Muscle of back (tissue), 3 donors: ENCODE measurements at regions not wholly inside any gene's neighbourhood (a gene's known extent, or its start where the extent isn't known, plus 50 kb on each side); places are given as distances from the start of the nearest gene placed in this dataset.

Source experiments
- DNase-seq, 3 donors: peaks; one replicate each; pipeline versions ENCODE4 v3.0.0 to v3.0.0-alpha.2; 2013

GRCh38 chrX:99717716-99718115 lies 692.4 kb downstream of the PCDH19 start:
- DNase-seq, result no peak

- DNase-seq, result peak; percentile 3 to 37 (median 14)
Measured at GRCh38 chrX:99705701-99706100, 704.4 kb downstream of the PCDH19 start.

GRCh38 chrX:99703473-99703872 lies 706.6 kb downstream of the PCDH19 start:
- peak in 2 of 3 donors; percentile 3 to 4 for DNase-seq

GRCh38 chrX:99698451-99698850 lies 711.6 kb downstream of the PCDH19 start:
- DNase-seq, result no peak

- DNase-seq, result peak in 2 of 3 donors; percentile 14 to 27
Measured at GRCh38 chrX:99663136-99663535, 746.9 kb downstream of the PCDH19 start.

GRCh38 chrX:99654188-99654587 lies 755.9 kb downstream of the PCDH19 start:
- no peak for DNase-seq

GRCh38 chrX:99653352-99653751 lies 756.7 kb downstream of the PCDH19 start:
- DNase-seq, result no peak

GRCh38 chrX:99613041-99613440 lies 797.0 kb downstream of the PCDH19 start:
- no peak for DNase-seq

GRCh38 chrX:99603091-99603814 lies 806.8 kb downstream of the PCDH19 start:
- DNase-seq, result no peak

- DNase-seq, result no peak
Measured at GRCh38 chrX:99602107-99602506, 808.0 kb downstream of the PCDH19 start.

- peak in 2 of 3 donors; percentile 7 to 50 for DNase-seq
Measured at GRCh38 chrX:99588936-99589335, 821.1 kb downstream of the PCDH19 start.

- no peak for DNase-seq
Measured at GRCh38 chrX:99572711-99573110, 837.4 kb downstream of the PCDH19 start.

- no peak for DNase-seq
Measured at GRCh38 chrX:99549381-99549780, 860.7 kb downstream of the PCDH19 start.

- no peak for DNase-seq
Measured at GRCh38 chrX:99522450-99522849, 887.6 kb downstream of the PCDH19 start.

GRCh38 chrX:99507768-99508167 lies 902.3 kb downstream of the PCDH19 start:
- no peak for DNase-seq

GRCh38 chrX:99495453-99495852 lies 914.6 kb downstream of the PCDH19 start:
- DNase-seq, result no peak

- no peak for DNase-seq
Measured at GRCh38 chrX:99494668-99495067, 915.4 kb downstream of the PCDH19 start.

GRCh38 chrX:99480728-99481127 lies 929.3 kb downstream of the PCDH19 start:
- no peak for DNase-seq

- DNase-seq, result no peak
Measured at GRCh38 chrX:99469439-99469838, 940.6 kb downstream of the PCDH19 start.

GRCh38 chrX:99468993-99469392 lies 941.1 kb downstream of the PCDH19 start:
- DNase-seq, result no peak

GRCh38 chrX:99461223-99461622 lies 948.9 kb downstream of the PCDH19 start:
- DNase-seq, result no peak

GRCh38 chrX:99445336-99445735 lies 964.7 kb downstream of the PCDH19 start:
- DNase-seq, result no peak

GRCh38 chrX:99421796-99422195 lies 988.3 kb downstream of the PCDH19 start:
- peak; percentile 2 to 35 (median 5) for DNase-seq

GRCh38 chrX:99415470-99415869 lies 994.6 kb downstream of the PCDH19 start:
- DNase-seq, result no peak
